H1 (cell line): ENCODE measurements at regions not wholly inside any gene's neighbourhood (a gene's known extent, or its start where the extent isn't known, plus 50 kb on each side); places are given as distances from the start of the nearest gene placed in this dataset.

Experiments used
- CTCF ChIA-PET: fragments of 300-600 bp; sonication (Branson Sonifier 250); formaldehyde crosslinking; loops from one replicate; lab custom pipeline; 2021; ENCODE audit not compliant: partially characterized antibody; lab: Charles Lee
- POLR2A ChIA-PET: fragments of 300-600 bp; sonication (Branson Sonifier 250); formaldehyde crosslinking; loops from one replicate; lab custom pipeline; 2021; ENCODE audit warnings: inconsistent platforms; ENCODE audit not compliant: partially characterized antibody; lab: Charles Lee
- DNase-seq, 2 experiments: peaks; one replicate each; pipeline versions ENCODE4 v3.0.0 to v3.0.0-alpha.2; 2010 to 2022; ENCODE audit warnings: low spot score in 2 of 2, low read depth in 1 of 2, mixed read lengths in 1 of 2
- FAIRE-seq: peaks from 2 replicates; lab custom pipeline; 2011; peaks lifted over from hg19 to GRCh38; lab: Jason Lieb, UNC
- H2AFZ ChIP-seq: 2 replicates; pipeline ENCODE4 v1.8.1; 2012; ENCODE audit warnings: low read length, inconsistent platforms
- H2AK5ac ChIP-seq: 2 replicates; pipeline ENCODE4 v1.6.1; 2013; ENCODE audit warnings: low read depth, low read length
- H2BK120ac ChIP-seq: replicated peaks from 2 replicates; pipeline ENCODE3; 2013; ENCODE audit warnings: low read depth, low read length, inconsistent platforms
- H2BK12ac ChIP-seq: 2 replicates; pipeline ENCODE4 v1.6.1; 2013; ENCODE audit warnings: low read depth, low read length
- H2BK15ac ChIP-seq: 2 replicates; pipeline ENCODE4 v1.6.1; 2013; ENCODE audit warnings: low read length
- H2BK20ac ChIP-seq: 2 replicates; pipeline ENCODE4 v1.6.1; 2013; ENCODE audit warnings: low read length
- H2BK5ac ChIP-seq: 2 replicates; pipeline ENCODE4 v1.6.1; 2013; ENCODE audit warnings: low read depth, low read length
- H3K14ac ChIP-seq: 2 replicates; pipeline ENCODE4 v1.6.1; 2013; ENCODE audit warnings: inconsistent platforms; ENCODE audit not compliant: insufficient read length
- H3K18ac ChIP-seq: 2 replicates; pipeline ENCODE4 v1.6.1; 2013; ENCODE audit warnings: low read length; ENCODE audit errors: extremely low read depth
- H3K23ac ChIP-seq: 2 replicates; pipeline ENCODE4 v1.6.1; 2013; ENCODE audit warnings: inconsistent platforms; ENCODE audit not compliant: insufficient read length
- H3K23me2 ChIP-seq: 2 replicates; pipeline ENCODE4 v1.6.1; 2013; ENCODE audit warnings: low read depth, low read length
- H3K27ac ChIP-seq: 2 replicates; pipeline ENCODE4 v1.6.1; 2011; ENCODE audit warnings: low read depth, low read length, inconsistent platforms
- H3K27me3 ChIP-seq, 4 experiments: replicated peaks in 1 of 4; 1 replicate in 1 of 4; 2 replicates in 3 of 4; pipeline versions ENCODE4 v1.6.1 to v1.8.1; 2011 to 2013; ENCODE audit warnings: low read length in 3 of 4, mild to moderate bottlenecking in 3 of 4, inconsistent platforms in 2 of 4, mixed read lengths in 2 of 4, moderate library complexity in 1 of 4; ENCODE audit not compliant: control insufficient read depth in 3 of 4, insufficient read depth in 3 of 4; ENCODE audit errors: extremely low read depth in 1 of 4
- H3K36me3 ChIP-seq, 4 experiments: 2 replicates each; pipeline versions ENCODE4 v1.6.1 to v1.8.1; 2011 to 2013; ENCODE audit warnings: mild to moderate bottlenecking in 4 of 4, low read length in 3 of 4, moderate library complexity in 2 of 4, control low read depth in 1 of 4, inconsistent platforms in 1 of 4; ENCODE audit not compliant: insufficient read depth in 4 of 4, control insufficient read depth in 2 of 4
- H3K4ac ChIP-seq: replicated peaks from 2 replicates; pipeline ENCODE3; 2013; ENCODE audit warnings: low read length, low read depth, mixed read lengths, inconsistent platforms; ENCODE audit not compliant: insufficient read length
- H3K4me1 ChIP-seq, 4 experiments: replicated peaks in 1 of 4; 1 replicate in 1 of 4; 2 replicates in 3 of 4; pipeline versions ENCODE4 v1.6.1 to v1.8.1; 2011 to 2013; ENCODE audit warnings: low read length in 3 of 4, inconsistent platforms in 2 of 4, mixed read lengths in 1 of 4; ENCODE audit not compliant: insufficient read depth in 4 of 4, control insufficient read depth in 3 of 4
- H3K4me2 ChIP-seq, 2 experiments: 2 replicates each; pipeline versions ENCODE4 v1.6.1 to v1.8.1; 2011 to 2013; ENCODE audit warnings: low read depth in 2 of 2, low read length in 2 of 2, control low read depth in 1 of 2, inconsistent platforms in 1 of 2, mild to moderate bottlenecking in 1 of 2; ENCODE audit not compliant: insufficient read depth in 1 of 2
- H3K4me3 ChIP-seq, 4 experiments: fragments of 200-600, 300-600 bp in 1 of 4; sonication (generic), shearing (Covaris generic), sonication (Bioruptor Twin) in 1 of 4; 2 replicates each; pipeline versions ENCODE4 v1.5.1 to v1.8.1; 2011 to 2016; ENCODE audit warnings: low read length in 4 of 4, low read depth in 3 of 4, control low read depth in 2 of 4, inconsistent platforms in 2 of 4, mild to moderate bottlenecking in 2 of 4, mixed read lengths in 1 of 4, moderate library complexity in 1 of 4; ENCODE audit not compliant: insufficient read depth in 2 of 4; ENCODE audit errors: extremely low read depth in 1 of 4
- H3K56ac ChIP-seq: replicated peaks from 2 replicates; pipeline ENCODE3; 2013; ENCODE audit warnings: low read depth, mild to moderate bottlenecking, mixed read lengths, low read length, inconsistent platforms; ENCODE audit not compliant: insufficient read length
- H3K79me1 ChIP-seq: 2 replicates; pipeline ENCODE4 v1.6.1; 2013; ENCODE audit warnings: low read depth, low read length, control low read depth
- H3K79me2 ChIP-seq, 2 experiments: 2 replicates each; pipeline versions ENCODE4 v1.6.1 to v1.8.1; 2012 to 2013; ENCODE audit warnings: low read length in 2 of 2, mild to moderate bottlenecking in 2 of 2, inconsistent platforms in 1 of 2; ENCODE audit not compliant: insufficient read depth in 2 of 2, control insufficient read depth in 1 of 2
- H3K9ac ChIP-seq, 4 experiments: replicated peaks in 1 of 4; 1 replicate in 1 of 4; 2 replicates in 3 of 4; pipeline versions ENCODE4 v1.6.1 to v1.8.1; 2011 to 2013; ENCODE audit warnings: low read depth in 3 of 4, low read length in 3 of 4, control low read depth in 2 of 4, mild to moderate bottlenecking in 2 of 4, moderate library complexity in 2 of 4, inconsistent platforms in 1 of 4; ENCODE audit errors: extremely low read depth in 1 of 4
- H3K9me3 ChIP-seq, 2 experiments: 2 replicates each; pipeline versions ENCODE4 v1.6.1 to v1.8.1; 2012 to 2013; ENCODE audit warnings: mild to moderate bottlenecking in 2 of 2, moderate library complexity in 2 of 2, control low read depth in 1 of 2, inconsistent platforms in 1 of 2, low read depth in 1 of 2, low read length in 1 of 2, mixed read lengths in 1 of 2; ENCODE audit not compliant: insufficient read depth in 2 of 2
- H4K20me1 ChIP-seq, 2 experiments: replicated peaks in 1 of 2; 2 replicates each; pipeline versions ENCODE3 to v1.8.1; 2011 to 2013; ENCODE audit warnings: inconsistent platforms in 2 of 2, low read length in 2 of 2, mild to moderate bottlenecking in 1 of 2; ENCODE audit not compliant: insufficient read depth in 2 of 2, control insufficient read depth in 1 of 2
- H4K5ac ChIP-seq: 2 replicates; pipeline ENCODE4 v1.6.1; 2013; ENCODE audit warnings: low read length, low read depth, mixed read lengths, inconsistent platforms; ENCODE audit not compliant: insufficient read length
- H4K8ac ChIP-seq: 2 replicates; pipeline ENCODE4 v1.8.0; 2013; ENCODE audit warnings: mild to moderate bottlenecking, moderate library complexity, low read length, inconsistent platforms; ENCODE audit not compliant: insufficient read depth; ENCODE audit errors: extremely low read depth
- H4K91ac ChIP-seq: replicated peaks from 2 replicates; pipeline ENCODE3; 2013; ENCODE audit warnings: low read length, mixed read lengths, inconsistent platforms; ENCODE audit not compliant: insufficient read length
- FOSL1 ChIP-seq: IDR thresholded peaks from 2 replicates; pipeline ENCODE4 v1.6.1; 2011; ENCODE audit warnings: mild to moderate bottlenecking, low read depth, low read length, moderate library complexity; ENCODE audit not compliant: insufficient read depth
- HDAC2 ChIP-seq, 2 experiments: fragments of 300-600 bp in 1 of 2; sonication (generic) in 1 of 2; IDR thresholded peaks; 2 replicates each; pipeline ENCODE4 v1.6.1; 2011 to 2012; ENCODE audit warnings: low read depth in 2 of 2, low read length in 2 of 2, mild to moderate bottlenecking in 2 of 2, moderate library complexity in 2 of 2, borderline replicate concordance in 1 of 2, inconsistent platforms in 1 of 2
- WGBS, 2 experiments: shearing (Covaris generic) in 1 of 2; methylation state at CpG; one replicate each; pipeline versions ENCODE4 v1.1.6 to v1.1.7; 2013 to 2015; ENCODE audit warnings: low lambda C conversion rate in 2 of 2, mixed read lengths in 2 of 2, inconsistent platforms in 1 of 2, low coverage in 1 of 2, missing lambda C conversion rate in 1 of 2; ENCODE audit not compliant: insufficient replicate concordance in 2 of 2, insufficient coverage in 1 of 2, insufficient read length in 1 of 2; ENCODE audit errors: extremely low coverage in 1 of 2, missing lambda C conversion rate in 1 of 2; 5-methylcytosine and 5-hydroxymethylcytosine counted together

DNA sequence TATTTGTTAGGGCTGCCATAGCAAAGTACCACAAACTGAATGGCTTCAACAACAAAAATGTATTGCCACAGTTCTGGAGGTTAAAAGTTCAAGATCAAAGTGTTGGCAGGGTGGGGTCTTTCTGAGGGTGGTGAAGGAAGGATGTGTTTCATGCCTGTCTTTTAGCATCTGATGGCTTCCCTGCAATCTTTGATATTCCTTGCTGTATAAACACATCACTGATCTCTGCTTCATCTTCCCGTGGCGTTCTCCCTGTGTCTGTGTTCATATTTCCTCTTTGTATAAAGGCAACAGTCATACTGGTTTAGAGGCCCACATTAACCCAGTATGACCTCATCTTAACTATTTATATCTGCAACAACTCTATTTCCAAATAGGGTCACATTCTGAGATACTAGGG, 167.5 kb downstream of the BTG1 start:
- H3K79me1 ChIP-seq = no peaks in the 10 kb centered on the region
- H3K18ac ChIP-seq = no peak overlapping the region
- no peak overlapping the region for H2AK5ac ChIP-seq
- H4K8ac ChIP-seq = no peak overlapping the region
- no peak overlapping the region for H2BK20ac ChIP-seq
- H4K91ac ChIP-seq = no peak overlapping the region
- H2BK120ac ChIP-seq = no peak overlapping the region
- FAIRE-seq (no peak), DNase-seq (no peak)
- 90% methylated on average over 2 of the region's 2 CpGs; no CpG with 5 or more reads in 1 of the 2 experiments for WGBS, 2 experiments
- H3K36me3 ChIP-seq = no peaks in the 10 kb centered on the region
- H3K4ac ChIP-seq = no peak overlapping the region
- no peak overlapping the region for H3K27ac ChIP-seq
- no peaks in the 10 kb centered on the region for H3K79me2 ChIP-seq
- H2AFZ ChIP-seq = no peak overlapping the region
- H3K14ac ChIP-seq = no peak overlapping the region
- H4K20me1 ChIP-seq = no peaks in the 10 kb centered on the region
- no peak overlapping the region for H2BK15ac ChIP-seq
- no peaks in the 10 kb centered on the region for H3K27me3 ChIP-seq
- no peaks in the 10 kb centered on the region for H3K4me1 ChIP-seq
- H3K4me2 ChIP-seq = no peak overlapping the region
- H4K5ac ChIP-seq = no peak overlapping the region
- no peak overlapping the region for H2BK5ac ChIP-seq
- ChIA-PET POLR2A (no interaction called here), CTCF (no interaction called here)
- H3K23me2 ChIP-seq = no peaks in the 10 kb centered on the region
- H2BK12ac ChIP-seq = no peak overlapping the region
- H3K56ac ChIP-seq = no peak overlapping the region
- H3K9ac ChIP-seq = no peak overlapping the region
- no peak overlapping the region for H3K23ac ChIP-seq
- TF ChIP-seq FOSL1 (no peak), HDAC2 (IDR thresholded peaks at IDR 0.05; ENCODE audit: borderline replicate concordance in 1 of 2, low read depth in 2 of 2, low read length in 2 of 2) (no peak)
- TF ChIP-seq, all 59 proteins: peak for 0
- Histone ChIP-seq H3K4me3 (no peak overlapping the region), H3K9me3 (no peaks in the 10 kb centered on the region)
